Testis (tissue), 2 donors: ENCODE measurements at regions not wholly inside any gene's neighbourhood (a gene's known extent, or its start where the extent isn't known, plus 50 kb on each side); places are given as distances from the start of the nearest gene placed in this dataset.
"Not testable (repeated sequence)": the region's sequence is repeated elsewhere in the genome, so short reads cannot be mapped to it uniquely, and the experiment has no call there.

Experiments
- CTCF ChIP-seq, 3 experiments: fragments of 450-650 bp in 2 of 3; fragments of 200-600 bp in 1 of 3; sonication (generic) in 1 of 3; IDR thresholded peaks; one replicate each; pipeline ENCODE4 v1.5.1; 2016 to 2019; ENCODE audit warnings: antibody characterized with exemption in 3 of 3, mild to moderate bottlenecking in 2 of 3, moderate library complexity in 1 of 3
- POLR2A ChIP-seq: fragments of 450-650 bp; IDR thresholded peaks from one replicate; pipeline ENCODE4 v1.6.1; 2017; ENCODE audit warnings: antibody characterized with exemption, mild to moderate bottlenecking, moderate library complexity

- TF ChIP-seq CTCF (IDR thresholded peaks at IDR 0.05); POLR2A: not testable (repeated sequence)
These were observed 508.2 kb upstream of the CYLC2 start for GRCh38 chr9:102486976-102487375.
